SK-N-SH (cell line): ENCODE measurements at regions not wholly inside any gene's neighbourhood (a gene's known extent, or its start where the extent isn't known, plus 50 kb on each side); places are given as distances from the start of the nearest gene placed in this dataset.

ENCODE experiments used
- CTCF ChIA-PET: fragments of 300-600, 350-600 bp; formaldehyde crosslinking; extraction: SDS; loops from one replicate; lab custom pipeline; 2021; lab: Yijun Ruan, JAX
- POLR2A ChIA-PET: fragments of 350-600 bp; sonication (Branson Sonifier 250); formaldehyde crosslinking; extraction: SDS; loops from one replicate; lab custom pipeline; 2020; ENCODE audit warnings: antibody characterized with exemption, inconsistent platforms; lab: Yijun Ruan, JAX
- DNase-seq: peaks from one replicate; pipeline ENCODE4 v3.0.0; 2012
- H2AFZ ChIP-seq: fragments of 200-600 bp; sonication (generic); 2 replicates; pipeline ENCODE4 v1.8.1; 2016; ENCODE audit warnings: antibody characterized with exemption, mild to moderate bottlenecking, low read depth
- H3F3A ChIP-seq: fragments of 200-600 bp; sonication (generic); replicated peaks from 2 replicates; pipeline ENCODE3; 2016; ENCODE audit warnings: antibody characterized with exemption, mild to moderate bottlenecking; ENCODE audit not compliant: insufficient read depth
- H3K27ac ChIP-seq, 2 experiments: fragments of 200-500 bp in 1 of 2; fragments of 200-600 bp in 1 of 2; sonication (Bioruptor generic) in 1 of 2; sonication (generic), shearing (Covaris generic) in 1 of 2; 2 replicates each; pipeline versions ENCODE4 v1.5.1 to v1.6.1; 2014 to 2016; ENCODE audit warnings: low read depth in 2 of 2, inconsistent platforms in 1 of 2, low read length in 1 of 2, mild to moderate bottlenecking in 1 of 2, mixed read lengths in 1 of 2
- H3K27me3 ChIP-seq: fragments of 200-600 bp; sonication (generic), shearing (Covaris generic); 2 replicates; pipeline ENCODE4 v1.6.1; 2016; ENCODE audit warnings: mixed run types; ENCODE audit not compliant: insufficient read depth
- H3K36me3 ChIP-seq, 2 experiments: fragments of 200-500 bp in 1 of 2; fragments of 200-600 bp in 1 of 2; sonication (Bioruptor generic) in 1 of 2; sonication (generic) in 1 of 2; replicated peaks in 1 of 2; 2 replicates each; pipeline versions ENCODE3 to v1.5.1; 2014 to 2016; ENCODE audit warnings: low read length in 1 of 2, mild to moderate bottlenecking in 1 of 2; ENCODE audit not compliant: insufficient read depth in 2 of 2, control insufficient read depth in 1 of 2
- H3K4me1 ChIP-seq, 2 experiments: fragments of 200-500 bp in 1 of 2; fragments of 200-600 bp in 1 of 2; sonication (Bioruptor generic) in 1 of 2; sonication (generic), shearing (Covaris generic) in 1 of 2; 2 replicates each; pipeline versions ENCODE4 v1.5.1 to v1.6.1; 2014 to 2016; ENCODE audit warnings: low read depth in 1 of 2, low read length in 1 of 2, mixed run types in 1 of 2; ENCODE audit not compliant: insufficient read depth in 2 of 2, control insufficient read depth in 1 of 2
- H3K4me2 ChIP-seq: fragments of 200-600 bp; sonication (generic), shearing (Covaris generic); 2 replicates; pipeline ENCODE4 v1.6.1; 2017; ENCODE audit warnings: mixed run types
- H3K4me3 ChIP-seq, 2 experiments: fragments of 200-500 bp in 1 of 2; fragments of 200-600 bp in 1 of 2; sonication (Bioruptor generic) in 1 of 2; sonication (generic), shearing (Covaris generic) in 1 of 2; 2 replicates each; pipeline versions ENCODE4 v1.5.1 to v1.8.1; 2014 to 2016; ENCODE audit warnings: low read depth in 2 of 2, inconsistent platforms in 1 of 2, low read length in 1 of 2, mild to moderate bottlenecking in 1 of 2, mixed read lengths in 1 of 2, moderate library complexity in 1 of 2
- H3K79me2 ChIP-seq: fragments of 200-600 bp; sonication (generic); 2 replicates; pipeline ENCODE4 v1.8.1; 2017; ENCODE audit warnings: mild to moderate bottlenecking; ENCODE audit not compliant: insufficient read depth
- H3K9ac ChIP-seq: fragments of 200-600 bp; sonication (generic); 2 replicates; pipeline ENCODE4 v1.6.1; 2017; ENCODE audit warnings: mixed run types
- H3K9me2 ChIP-seq: fragments of 200-600 bp; sonication (generic); 2 replicates; pipeline ENCODE4 v1.6.1; 2017; ENCODE audit warnings: mixed run types
- H3K9me3 ChIP-seq: fragments of 200-600 bp; sonication (generic); 2 replicates; pipeline ENCODE4 v1.6.1; 2017; ENCODE audit warnings: mixed run types, mild to moderate bottlenecking, moderate library complexity
- H4K20me1 ChIP-seq: fragments of 200-600 bp; sonication (generic); 2 replicates; pipeline ENCODE4 v1.6.1; 2017; ENCODE audit warnings: mild to moderate bottlenecking, mixed run types; ENCODE audit not compliant: insufficient read depth
- EP300 ChIP-seq, 2 experiments: IDR thresholded peaks; 2 replicates each; pipeline versions ENCODE4 v1.4.0 to v1.6.1; 2012; ENCODE audit warnings: borderline replicate concordance in 1 of 2, low read depth in 1 of 2, low read length in 1 of 2
- FOXJ3 ChIP-seq: sonication (generic); formaldehyde crosslinking; IDR thresholded peaks from 2 replicates; pipeline ENCODE4 v1.5.1; 2020; ENCODE audit warnings: mild to moderate bottlenecking, missing genetic modification reagents
- GATA2 ChIP-seq: sonication (generic); formaldehyde crosslinking; IDR thresholded peaks from 2 replicates; pipeline ENCODE4 v1.5.0; 2020; ENCODE audit warnings: mild to moderate bottlenecking, missing genetic modification reagents
- RAD21 ChIP-seq: IDR thresholded peaks from 2 replicates; pipeline ENCODE4 v1.6.1; 2012; ENCODE audit warnings: mild to moderate bottlenecking, low read length
- SIN3A ChIP-seq: IDR thresholded peaks from 2 replicates; pipeline ENCODE4 v1.6.1; 2012; ENCODE audit warnings: low read depth, mild to moderate bottlenecking, low read length, moderate library complexity, borderline replicate concordance
- SMC3 ChIP-seq: IDR thresholded peaks from 2 replicates; pipeline ENCODE4 v1.6.1; 2012; ENCODE audit warnings: low read depth, low read length, improper control_type of control experiment
- TCF12 ChIP-seq: IDR thresholded peaks from 2 replicates; pipeline ENCODE4 v1.4.0; 2012
- TEAD4 ChIP-seq: IDR thresholded peaks from 2 replicates; pipeline ENCODE4 v1.4.0; 2012; ENCODE audit warnings: mild to moderate bottlenecking, borderline replicate concordance; ENCODE audit not compliant: insufficient read depth
- YY1 ChIP-seq: IDR thresholded peaks from 2 replicates; pipeline ENCODE4 v1.4.0; 2012; ENCODE audit warnings: low read depth, mild to moderate bottlenecking
- WGBS: methylation state at CpG from one replicate; pipeline ENCODE4 v1.1.6; 2017; ENCODE audit warnings: low lambda C conversion rate; 5-methylcytosine and 5-hydroxymethylcytosine counted together
- TF ChIP-seq, protein P1 (sequence below): fragments of 200-600 bp; sonication (generic); IDR thresholded peaks from 2 replicates; pipeline ENCODE4 v1.6.1; 2017; ENCODE audit warnings: antibody characterized with exemption, mild to moderate bottlenecking, moderate library complexity
- TF ChIP-seq, protein P2 (sequence below): fragments of 150-350 bp; IDR thresholded peaks from 2 replicates; pipeline ENCODE4 v1.6.1; 2017; ENCODE audit warnings: antibody characterized with exemption, low read length, low read depth, borderline replicate concordance

GRCh38 chr2:7119132-7119835 is 202.1 kb downstream of the RNF144A start:
- peaks cover 0 to 5% of the 10 kb centered on the region in 2 experiments; a peak in 2 of 4 replicates for H3K4me1 ChIP-seq
- H3K9me3 ChIP-seq = no peaks in the 10 kb centered on the region
- H3K27me3 ChIP-seq = no peaks in the 10 kb centered on the region
- H3K9me2 ChIP-seq = no peaks in the 10 kb centered on the region
- H3F3A ChIP-seq = no peaks in the 10 kb centered on the region
- peak; percentile 73 for DNase-seq
- 0 out of 2 replicates have a peak overlapping the region, but pooled peaks have one; percentile 3 for H2AFZ ChIP-seq
- no peaks in the 10 kb centered on the region for H4K20me1 ChIP-seq
- 70% methylated on average over 8 of the region's 8 CpGs for WGBS
- H3K9ac ChIP-seq = no peak overlapping the region
- H3K79me2 ChIP-seq = no peaks in the 10 kb centered on the region
- no peak for TF ChIP-seq YY1
- no peak for TF ChIP-seq GATA2 (CRISPR knock-in tag)
- no peak for TF ChIP-seq EP300 (IDR thresholded peaks at IDR 0.05; ENCODE audit: borderline replicate concordance in 1 of 2, low read depth in 1 of 2, low read length in 1 of 2)
- TF ChIP-seq, protein P1, sequence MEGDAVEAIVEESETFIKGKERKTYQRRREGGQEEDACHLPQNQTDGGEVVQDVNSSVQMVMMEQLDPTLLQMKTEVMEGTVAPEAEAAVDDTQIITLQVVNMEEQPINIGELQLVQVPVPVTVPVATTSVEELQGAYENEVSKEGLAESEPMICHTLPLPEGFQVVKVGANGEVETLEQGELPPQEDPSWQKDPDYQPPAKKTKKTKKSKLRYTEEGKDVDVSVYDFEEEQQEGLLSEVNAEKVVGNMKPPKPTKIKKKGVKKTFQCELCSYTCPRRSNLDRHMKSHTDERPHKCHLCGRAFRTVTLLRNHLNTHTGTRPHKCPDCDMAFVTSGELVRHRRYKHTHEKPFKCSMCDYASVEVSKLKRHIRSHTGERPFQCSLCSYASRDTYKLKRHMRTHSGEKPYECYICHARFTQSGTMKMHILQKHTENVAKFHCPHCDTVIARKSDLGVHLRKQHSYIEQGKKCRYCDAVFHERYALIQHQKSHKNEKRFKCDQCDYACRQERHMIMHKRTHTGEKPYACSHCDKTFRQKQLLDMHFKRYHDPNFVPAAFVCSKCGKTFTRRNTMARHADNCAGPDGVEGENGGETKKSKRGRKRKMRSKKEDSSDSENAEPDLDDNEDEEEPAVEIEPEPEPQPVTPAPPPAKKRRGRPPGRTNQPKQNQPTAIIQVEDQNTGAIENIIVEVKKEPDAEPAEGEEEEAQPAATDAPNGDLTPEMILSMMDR = peak; percentile 84
- TF ChIP-seq FOXJ3 (CRISPR knock-in tag) = no peak
- TF ChIP-seq, protein P2, sequence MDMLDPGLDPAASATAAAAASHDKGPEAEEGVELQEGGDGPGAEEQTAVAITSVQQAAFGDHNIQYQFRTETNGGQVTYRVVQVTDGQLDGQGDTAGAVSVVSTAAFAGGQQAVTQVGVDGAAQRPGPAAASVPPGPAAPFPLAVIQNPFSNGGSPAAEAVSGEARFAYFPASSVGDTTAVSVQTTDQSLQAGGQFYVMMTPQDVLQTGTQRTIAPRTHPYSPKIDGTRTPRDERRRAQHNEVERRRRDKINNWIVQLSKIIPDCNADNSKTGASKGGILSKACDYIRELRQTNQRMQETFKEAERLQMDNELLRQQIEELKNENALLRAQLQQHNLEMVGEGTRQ = no peak
- peak; percentile 89 for TF ChIP-seq RAD21
- TF ChIP-seq SMC3 = peak; percentile 71
- H3K4me2 ChIP-seq = no peak overlapping the region
- no peak overlapping the region for H3K4me3 ChIP-seq
- ChIA-PET CTCF (interaction anchor here (0.6 to 5.1 kb wide), 17 partner anchors 9 to 1788 kb away, joined by 3 to 55 read pairs (median 4); no protein-coding TSS in a partner anchor), POLR2A (interaction anchor here (0.6 kb wide), 1 partner anchor 72 kb away, joined by 3 read pairs; no protein-coding TSS in a partner anchor)
- no peaks in the 10 kb centered on the region for H3K36me3 ChIP-seq
- no peak overlapping the region for H3K27ac ChIP-seq

GRCh38 chr2:7121851-7122250 is 204.6 kb downstream of the RNF144A start:
- H3K79me2 ChIP-seq = no peaks in the 10 kb centered on the region
- H4K20me1 ChIP-seq = no peaks in the 10 kb centered on the region
- no peak overlapping the region for H3K4me2 ChIP-seq
- H3K27ac ChIP-seq = no peak overlapping the region
- H3K4me3 ChIP-seq = no peak overlapping the region
- DNase-seq = no peak
- no peaks in the 10 kb centered on the region for H3K9me3 ChIP-seq
- H2AFZ ChIP-seq = no peak overlapping the region
- H3K9ac ChIP-seq = no peak overlapping the region
- no peaks in the 10 kb centered on the region for H3K27me3 ChIP-seq
- ChIA-PET POLR2A (no interaction called here), CTCF (interaction anchor here (0.5 to 1.6 kb wide), 4 partner anchors 10 to 1014 kb away, joined by 3 to 5 read pairs (median 4); no protein-coding TSS in a partner anchor)
- no peak for TF ChIP-seq TCF12
- TF ChIP-seq SIN3A = no peak
- TF ChIP-seq TEAD4 = no peak
- no peak for TF ChIP-seq EP300 (IDR thresholded peaks at IDR 0.05; ENCODE audit: borderline replicate concordance in 1 of 2, low read depth in 1 of 2, low read length in 1 of 2)
- no peaks in the 10 kb centered on the region for H3F3A ChIP-seq
- H3K9me2 ChIP-seq = no peaks in the 10 kb centered on the region
- peaks cover 0 to 5% of the 10 kb centered on the region in 2 experiments; a peak in 2 of 4 replicates for H3K4me1 ChIP-seq
- no peaks in the 10 kb centered on the region for H3K36me3 ChIP-seq
- 75% methylated on average over 5 of the region's 5 CpGs for WGBS
